ENCODE measurements at regions not wholly inside any gene's neighbourhood (a gene's known extent, or its start where the extent isn't known, plus 50 kb on each side); places are given as distances from the start of the nearest gene placed in this dataset.

- intact Hi-C loops (cut with DNase I) = no loop called here
These were observed 59.4 kb upstream of the ASIC2 start for GRCh38 chr17:33352526-33352925.

DNA sequence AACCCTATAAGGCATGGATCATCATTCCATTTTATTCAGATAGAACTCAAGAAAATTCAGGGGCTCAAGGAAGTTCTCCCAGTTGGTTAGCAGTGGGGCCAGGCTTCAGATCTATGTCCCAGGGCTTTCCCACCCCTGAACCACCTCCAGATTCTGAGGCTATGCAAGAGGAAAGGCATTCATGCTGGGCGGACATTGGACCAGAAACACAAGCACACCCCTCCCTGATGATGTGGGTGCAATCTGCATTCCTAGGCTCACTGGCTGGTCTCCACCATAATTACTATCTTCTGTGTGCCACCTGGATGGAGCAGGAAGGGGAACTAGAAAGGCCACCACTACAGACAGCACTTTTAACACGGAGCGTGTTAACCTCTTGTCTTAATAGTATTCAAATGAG, 63.2 kb upstream of the ASIC2 start:
- intact Hi-C loops (cut with DNase I) = no loop called here
- ATAC-seq (ENCODE audit: poor library complexity) (no peak), DNase-seq (no peak)

More at GRCh38 chr17:33352526-33352925, 59.4 kb upstream of the ASIC2 start:
- no peak for ATAC-seq (ENCODE audit: poor library complexity)
- DNase-seq = no peak

DNA sequence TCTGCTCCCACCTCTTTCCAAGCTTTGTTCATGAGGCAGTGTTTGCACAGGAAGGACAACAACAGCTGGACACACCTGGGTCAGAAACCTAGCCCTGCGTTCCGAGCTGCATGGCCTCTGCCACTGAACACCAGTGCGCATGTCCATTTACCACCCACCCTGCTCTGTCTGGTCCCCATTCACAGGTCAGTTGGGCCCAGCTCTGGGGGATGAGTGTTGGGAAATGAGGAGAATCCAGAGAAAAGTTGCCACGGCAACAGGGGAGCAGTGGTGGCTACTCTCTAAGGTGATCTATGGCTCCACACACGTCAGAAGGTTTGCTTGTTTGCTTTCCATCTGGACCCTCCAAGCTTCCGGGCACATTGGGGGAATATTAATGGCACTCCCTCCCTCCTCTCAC, 70.4 kb upstream of the ASIC2 start:
- DNase-seq = no peak
- no peak for ATAC-seq (ENCODE audit: poor library complexity)
- intact Hi-C loops (cut with DNase I) = no loop called here

DNA sequence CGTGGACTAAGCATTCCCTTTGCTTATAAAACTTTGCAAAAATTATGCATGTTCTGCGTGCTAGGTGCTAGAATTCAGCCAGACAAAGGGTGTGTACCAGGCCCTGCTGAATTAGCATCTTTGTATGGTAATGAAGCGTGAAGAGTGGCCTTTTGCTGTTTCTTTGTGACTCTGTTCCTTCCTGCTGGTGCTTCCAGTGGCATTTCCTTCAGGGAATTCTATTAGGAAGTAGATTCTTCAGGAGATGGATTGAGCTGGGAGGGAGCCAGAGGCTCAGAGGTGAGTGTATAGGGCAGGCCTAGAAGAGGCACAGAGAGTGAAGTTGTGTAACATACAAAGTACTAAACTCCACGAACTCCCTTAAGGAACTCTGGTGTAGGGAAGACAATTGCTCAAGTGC, 73.9 kb upstream of the ASIC2 start:
- ATAC-seq (ENCODE audit: poor library complexity) = no peak
- intact Hi-C loops (cut with DNase I) = no loop called here

DNA sequence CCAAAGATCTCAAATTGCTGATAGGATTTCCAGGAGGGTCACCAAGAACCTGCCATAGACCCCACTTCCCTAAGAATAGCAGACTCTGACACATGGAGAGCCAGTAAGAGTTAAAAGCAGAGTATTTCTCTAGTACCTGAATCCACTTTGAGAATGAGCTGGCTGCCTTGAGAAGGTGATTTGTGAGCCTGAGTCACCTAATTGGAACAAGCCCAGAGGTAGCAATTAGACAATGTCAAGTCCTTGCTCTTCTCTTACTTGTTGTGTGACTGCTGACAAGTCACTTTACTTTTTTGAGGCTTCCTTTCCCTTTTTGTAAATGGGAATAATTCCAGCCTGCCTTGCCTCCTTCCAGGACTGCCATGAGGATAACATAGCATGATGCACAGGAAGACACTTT, 76.1 kb upstream of the ASIC2 start:
- DNase-seq = no peak
- intact Hi-C loops (cut with DNase I) = no loop called here
- no peak for ATAC-seq (ENCODE audit: poor library complexity)

More for the DNA sequence above, 73.9 kb upstream of the ASIC2 start:
- no peak for DNase-seq

GRCh38 chr17:33369876-33370275, 76.8 kb upstream of the ASIC2 start:
- DNase-seq (no peak), ATAC-seq (ENCODE audit: poor library complexity) (no peak)
- intact Hi-C loops (cut with DNase I) = no loop called here

DNA sequence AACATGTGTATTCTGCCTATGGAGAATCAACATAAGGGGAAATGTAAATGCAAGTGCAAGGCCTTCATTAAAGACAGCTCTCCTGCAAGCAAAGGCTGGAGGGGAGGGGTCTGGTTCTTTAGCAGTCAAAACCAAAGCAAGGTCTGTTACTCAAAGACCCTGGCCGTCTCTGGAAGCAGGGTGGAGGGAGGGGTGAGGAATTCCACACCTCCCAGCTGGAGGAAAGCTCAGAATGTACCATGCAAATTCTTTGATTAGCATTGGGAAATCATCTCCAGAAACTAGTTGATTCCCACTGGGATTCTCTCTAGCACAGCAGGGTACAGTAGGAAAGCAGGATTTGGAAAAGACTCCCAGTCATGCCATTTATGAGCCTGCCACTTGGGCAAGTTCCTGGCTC, 77.3 kb upstream of the ASIC2 start:
- no peak for DNase-seq
- intact Hi-C loops (cut with DNase I) = no loop called here
- ATAC-seq (ENCODE audit: poor library complexity) = no peak

DNA sequence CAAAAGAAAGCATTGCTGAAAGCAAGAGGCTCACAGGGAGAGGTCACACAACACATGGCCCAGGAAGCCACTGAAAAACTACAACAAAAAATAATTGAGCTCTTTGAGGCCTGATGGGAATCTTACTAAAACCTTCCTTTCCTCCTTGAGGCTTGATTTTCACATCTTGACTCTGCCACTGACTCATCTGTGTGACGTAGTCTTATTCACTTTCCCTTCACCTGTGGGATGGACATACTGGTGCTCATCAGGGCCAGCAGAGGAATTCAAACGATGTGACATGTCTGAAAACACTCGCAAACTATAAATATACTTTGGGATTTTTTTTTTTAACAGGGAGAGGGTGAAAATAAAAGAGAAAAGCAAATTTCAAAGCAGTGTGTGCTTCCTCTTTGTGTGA, 78.3 kb upstream of the ASIC2 start:
- DNase-seq = no peak
- ATAC-seq (ENCODE audit: poor library complexity) = no peak
- intact Hi-C loops (cut with DNase I) = no loop called here

DNA sequence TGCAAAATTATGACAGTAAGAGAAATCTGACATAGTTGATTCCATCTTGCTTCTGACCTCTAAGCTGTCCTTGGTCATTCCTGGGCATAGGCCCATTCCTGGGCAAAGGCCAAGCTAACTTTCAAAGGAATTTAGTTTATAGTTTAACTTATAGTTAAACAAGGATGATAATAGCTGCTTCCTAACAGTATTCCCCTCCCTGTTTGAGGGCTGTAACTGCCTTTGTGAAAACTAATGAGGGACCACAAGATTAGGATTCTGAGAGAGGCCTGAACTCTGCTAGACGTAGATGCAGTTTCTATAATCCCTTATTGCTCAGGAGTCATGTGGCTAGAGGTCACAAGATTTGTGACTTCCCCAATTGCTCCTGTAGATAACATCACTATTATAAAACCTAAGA, 80.2 kb upstream of the ASIC2 start:
- DNase-seq = no peak
- ATAC-seq (ENCODE audit: poor library complexity) = no peak
- intact Hi-C loops (cut with DNase I) = no loop called here

- ATAC-seq (ENCODE audit: poor library complexity) = no peak
- no peak for DNase-seq
- intact Hi-C loops (cut with DNase I) = no loop called here
These were observed 82.0 kb upstream of the ASIC2 start for GRCh38 chr17:33375103-33375502.

DNA sequence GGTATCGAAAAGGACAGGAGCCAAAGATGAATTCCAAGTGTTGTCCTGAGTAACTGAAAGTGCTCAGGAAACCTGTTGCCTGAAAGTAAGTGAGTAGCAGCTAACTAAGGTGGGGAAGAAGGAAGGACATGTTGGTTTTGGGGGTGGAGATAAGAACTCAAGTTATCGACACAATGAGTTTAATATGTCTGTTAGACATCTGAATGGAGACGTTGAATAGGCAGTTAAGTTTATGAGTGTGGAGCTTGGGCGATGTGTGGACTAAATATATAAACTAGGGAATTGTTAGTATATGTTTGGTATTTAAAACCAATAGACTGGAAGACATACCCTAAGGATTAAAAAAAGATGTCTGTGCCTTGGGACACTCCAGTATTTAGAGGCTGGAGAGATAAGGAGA, 82.7 kb upstream of the ASIC2 start:
- intact Hi-C loops (cut with DNase I) = no loop called here
- ATAC-seq (ENCODE audit: poor library complexity) (no peak), DNase-seq (no peak)

DNA sequence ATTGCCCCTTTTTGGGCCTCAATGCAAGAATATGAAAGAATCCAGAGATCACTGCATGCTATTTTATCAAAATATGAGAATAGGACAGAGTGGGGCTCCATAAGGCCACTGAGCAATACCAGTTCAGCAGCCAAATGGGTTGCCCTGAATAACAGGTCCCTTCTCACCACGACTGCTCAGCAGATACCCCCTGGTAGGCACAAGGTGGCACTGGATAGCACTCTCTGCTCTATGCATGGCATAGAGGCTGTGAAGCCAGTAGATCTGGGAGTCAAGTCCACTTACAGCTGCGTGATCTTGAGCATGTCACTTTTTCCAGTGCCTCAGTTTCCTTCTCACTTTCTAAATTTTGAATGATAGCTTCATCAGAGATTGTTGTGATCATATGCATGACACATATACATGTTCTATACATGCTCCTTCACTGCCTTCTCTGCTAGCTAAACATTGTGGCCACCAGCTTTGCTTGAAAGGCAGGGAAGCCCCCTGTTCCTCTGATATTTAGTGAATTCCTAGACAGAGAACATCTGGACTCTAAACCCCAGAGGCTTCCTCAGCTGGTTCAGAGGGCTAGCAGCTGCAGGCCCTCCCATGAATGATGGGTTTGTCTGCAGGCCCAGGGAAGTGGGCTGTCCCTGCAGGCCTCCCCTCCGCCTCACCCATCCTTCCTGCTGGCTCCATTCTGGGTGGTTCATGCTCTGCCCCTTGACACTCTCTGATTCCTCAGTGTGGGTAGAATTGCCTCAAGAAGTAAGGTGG, 84.9 kb upstream of the ASIC2 start:
- ATAC-seq (ENCODE audit: poor library complexity) = no peak
- no peak for DNase-seq
- intact Hi-C loops (cut with DNase I) = no loop called here

GRCh38 chr17:33381201-33381600, 88.1 kb upstream of the ASIC2 start:
- ATAC-seq (ENCODE audit: poor library complexity) (no peak), DNase-seq (peak; percentile 44)
- intact Hi-C loops (cut with DNase I) = no loop called here

GRCh38 chr17:33383488-33384023, 90.5 kb upstream of the ASIC2 start:
- no peak for ATAC-seq (ENCODE audit: poor library complexity)
- no peak for DNase-seq
- intact Hi-C loops (cut with DNase I) = no loop called here

- no peak for DNase-seq
- intact Hi-C loops (cut with DNase I) = no loop called here
- no peak for ATAC-seq (ENCODE audit: poor library complexity)
These were observed 92.0 kb upstream of the ASIC2 start for GRCh38 chr17:33385133-33385532.

DNA sequence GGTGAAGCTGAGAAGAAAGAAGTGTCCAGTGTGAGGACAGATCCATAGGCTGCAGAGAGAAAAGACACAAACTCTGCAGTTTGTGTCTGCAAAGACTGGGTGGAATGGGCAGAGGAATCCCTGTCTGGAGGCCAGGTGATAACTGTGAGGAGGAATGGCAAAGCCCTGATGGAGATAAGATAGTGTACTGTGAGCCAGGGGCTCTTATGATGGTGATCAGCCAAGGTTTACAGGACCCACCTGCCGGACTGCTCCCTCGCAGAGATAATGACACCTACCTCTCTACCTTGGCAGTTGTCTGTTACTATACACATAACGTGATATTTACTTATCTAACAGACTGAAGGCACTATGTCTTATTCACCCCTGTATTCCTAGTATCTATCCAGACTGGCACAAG, 92.6 kb upstream of the ASIC2 start:
- intact Hi-C loops (cut with DNase I) = no loop called here

DNA sequence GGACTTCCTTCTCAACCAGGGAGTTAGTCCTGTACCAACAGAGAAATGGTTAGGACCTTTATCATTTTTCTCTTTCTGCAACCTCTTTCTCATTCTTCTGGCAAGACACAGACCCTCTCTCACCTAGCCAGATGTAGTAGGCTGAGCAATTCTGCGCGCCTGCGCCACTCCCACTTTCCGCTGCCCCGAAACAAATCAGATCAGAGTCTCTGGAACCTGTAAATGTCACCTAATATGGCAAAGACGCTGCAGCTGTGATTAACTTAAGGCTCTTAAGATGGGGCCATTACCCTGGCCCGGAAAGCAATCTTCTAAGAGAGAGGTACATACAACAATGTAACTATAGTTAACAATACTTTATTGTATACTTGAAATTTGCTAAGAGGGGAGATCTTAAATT, 94.3 kb upstream of the ASIC2 start:
- intact Hi-C loops (cut with DNase I) = no loop called here
- no peak for ATAC-seq (ENCODE audit: poor library complexity)
- DNase-seq = no peak

More for the DNA sequence above, 92.6 kb upstream of the ASIC2 start:
- DNase-seq = no peak
- ATAC-seq (ENCODE audit: poor library complexity) = no peak

GRCh38 chr17:33389504-33390135, 96.5 kb upstream of the ASIC2 start:
- DNase-seq = no peak
- intact Hi-C loops (cut with DNase I) = no loop called here
- ATAC-seq (ENCODE audit: poor library complexity) = no peak

DNA sequence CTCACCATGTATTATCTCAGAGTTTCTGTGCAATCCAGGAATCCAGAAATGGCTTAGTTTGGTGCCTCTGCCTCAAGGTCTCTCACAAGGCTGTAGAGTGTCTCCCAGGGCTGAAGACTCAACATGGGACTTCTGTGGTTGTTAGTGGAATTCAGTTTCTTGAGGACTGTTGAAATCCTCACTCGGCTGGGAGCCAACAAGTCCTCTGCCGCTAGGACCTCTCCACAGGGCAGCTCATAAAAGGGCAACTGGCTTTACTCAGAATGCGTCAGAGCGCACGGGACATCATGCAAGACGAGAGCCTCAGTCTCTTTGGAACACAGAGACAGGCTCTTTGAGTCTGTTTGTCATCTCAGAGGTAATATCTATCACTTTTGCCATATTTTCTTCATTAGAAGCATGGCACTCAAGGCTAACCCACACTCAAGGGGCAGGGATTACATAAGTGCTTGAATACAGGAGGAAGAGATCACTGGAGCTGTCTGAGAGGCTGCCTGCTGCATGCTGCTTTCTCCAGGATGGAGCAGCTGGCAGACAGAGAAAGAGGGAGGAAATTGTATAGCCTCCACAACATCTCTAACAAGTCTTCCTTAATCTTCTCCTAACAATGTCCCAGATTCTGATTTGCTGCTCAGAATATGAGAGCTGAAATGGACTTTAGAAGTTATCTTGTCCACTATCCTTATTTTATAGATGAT, 97.5 kb upstream of the ASIC2 start:
- DNase-seq (no peak), ATAC-seq (ENCODE audit: poor library complexity) (no peak)
- intact Hi-C loops (cut with DNase I) = no loop called here

DNA sequence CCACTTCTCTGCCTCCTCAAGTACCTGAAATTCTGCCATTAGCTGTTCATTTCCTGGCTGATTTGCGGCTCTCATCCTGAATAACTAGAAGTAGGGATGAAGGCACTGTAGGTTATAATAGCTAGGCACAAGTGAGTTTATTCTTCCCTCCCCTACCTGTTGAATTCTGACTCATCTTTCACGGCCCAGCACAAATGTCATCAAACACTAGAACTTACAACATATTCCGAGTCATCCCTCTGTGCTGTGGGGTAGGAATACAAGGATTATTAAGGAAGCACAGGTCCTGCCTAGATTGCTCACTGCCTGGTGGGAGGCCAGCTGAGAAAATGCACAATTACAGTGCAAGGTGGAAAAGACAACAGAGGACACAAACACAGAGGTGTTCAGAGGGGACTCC, 103.7 kb upstream of the ASIC2 start:
- intact Hi-C loops (cut with DNase I) = no loop called here
- DNase-seq = no peak
- no peak for ATAC-seq (ENCODE audit: poor library complexity)

All from Right ventricle myocardium superior (tissue), 1 donor.